Stomach smooth muscle (tissue), 2 donors: ENCODE measurements at regions not wholly inside any gene's neighbourhood (a gene's known extent, or its start where the extent isn't known, plus 50 kb on each side); places are given as distances from the start of the nearest gene placed in this dataset.

ENCODE experiments used
- H3K27ac ChIP-seq: one replicate; pipeline ENCODE4 v1.7.0; 2013; ENCODE audit warnings: mild to moderate bottlenecking, low read length, inconsistent platforms
- H3K27me3 ChIP-seq, 2 donors: one replicate each; pipeline ENCODE4 v1.7.0; 2013; ENCODE audit warnings: low read length in 2 of 2; ENCODE audit not compliant: insufficient read depth in 2 of 2, control insufficient read depth in 1 of 2
- H3K36me3 ChIP-seq, 2 donors: one replicate each; pipeline ENCODE4 v1.7.0; 2013; ENCODE audit warnings: low read length in 2 of 2; ENCODE audit not compliant: control insufficient read depth in 2 of 2, insufficient read depth in 2 of 2
- H3K4me1 ChIP-seq: one replicate; pipeline ENCODE4 v1.7.0; 2013; ENCODE audit warnings: low read length; ENCODE audit not compliant: control insufficient read depth, insufficient read depth
- H3K4me3 ChIP-seq, 2 donors: one replicate each; pipeline ENCODE4 v1.7.0; 2013; ENCODE audit warnings: low read length in 2 of 2
- H3K9ac ChIP-seq, 2 donors: one replicate each; pipeline ENCODE4 v1.7.0; 2013; ENCODE audit warnings: low read length in 2 of 2, mild to moderate bottlenecking in 1 of 2
- H3K9me3 ChIP-seq, 2 donors: one replicate each; pipeline ENCODE4 v1.7.0; 2013; ENCODE audit warnings: low read length in 2 of 2; ENCODE audit not compliant: control insufficient read depth in 2 of 2
- donor health status: healthy.
- donor health status: Pancreatic carcinoma.

- Histone ChIP-seq H3K36me3 (no peaks in the 10 kb centered on the region), H3K4me1 (no peaks in the 10 kb centered on the region), H3K27ac (no peak overlapping the region), H3K9me3 (no peaks in the 10 kb centered on the region), H3K4me3 (no peak overlapping the region), H3K27me3 (peaks cover 0 to 5% of the 10 kb centered on the region in 2 donors), H3K9ac (no peak overlapping the region)
Observed at GRCh38 chr18:57276829-57277228, 75.5 kb upstream of the ST8SIA3 start.

- Histone ChIP-seq H3K27ac (no peak overlapping the region), H3K27me3 (peaks cover 0 to 2% of the 10 kb centered on the region in 2 donors), H3K36me3 (no peaks in the 10 kb centered on the region), H3K9ac (no peak overlapping the region), H3K4me3 (no peak overlapping the region), H3K4me1 (no peaks in the 10 kb centered on the region), H3K9me3 (no peaks in the 10 kb centered on the region)
Observed at GRCh38 chr18:57278933-57279332, 73.4 kb upstream of the ST8SIA3 start.

- Histone ChIP-seq H3K36me3 (no peaks in the 10 kb centered on the region), H3K27ac (no peak overlapping the region), H3K9ac (no peak overlapping the region), H3K4me1 (no peaks in the 10 kb centered on the region), H3K4me3 (no peak overlapping the region), H3K27me3 (no peaks in the 10 kb centered on the region), H3K9me3 (no peaks in the 10 kb centered on the region)
Observed at GRCh38 chr18:57281519-57281918, 70.8 kb upstream of the ST8SIA3 start.

GRCh38 chr18:57286949-57287348 lies 65.4 kb upstream of the ST8SIA3 start:
- Histone ChIP-seq H3K27ac (no peak overlapping the region), H3K27me3 (no peaks in the 10 kb centered on the region), H3K9me3 (no peaks in the 10 kb centered on the region), H3K36me3 (no peaks in the 10 kb centered on the region), H3K4me3 (no peak overlapping the region), H3K9ac (no peak overlapping the region), H3K4me1 (no peaks in the 10 kb centered on the region)

- Histone ChIP-seq H3K4me3 (no peak overlapping the region), H3K4me1 (no peaks in the 10 kb centered on the region), H3K27me3 (no peaks in the 10 kb centered on the region), H3K9ac (no peak overlapping the region), H3K9me3 (no peaks in the 10 kb centered on the region), H3K27ac (no peak overlapping the region), H3K36me3 (no peaks in the 10 kb centered on the region)
Observed at GRCh38 chr18:57287766-57288165, 64.6 kb upstream of the ST8SIA3 start.

DNA sequence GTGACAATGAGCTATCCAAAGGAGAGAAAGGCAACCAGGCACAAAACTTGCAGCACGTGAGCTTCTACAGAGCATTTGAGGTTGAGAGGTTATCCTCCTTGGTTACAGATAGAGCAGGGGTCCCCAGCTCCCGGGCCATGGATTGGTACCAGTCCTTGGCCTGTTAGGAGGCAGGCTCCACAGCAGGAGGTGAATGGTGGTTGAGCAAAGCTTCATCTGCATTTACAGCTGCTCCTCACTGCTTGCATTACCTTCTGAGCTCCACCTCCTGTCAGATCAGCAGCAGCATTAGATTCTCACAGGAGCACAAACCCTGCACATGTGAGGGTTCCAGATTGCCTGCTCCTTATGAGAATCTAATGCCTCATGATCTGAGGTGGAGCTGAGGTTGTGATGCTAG lies 57.8 kb upstream of the ST8SIA3 start:
- Histone ChIP-seq H3K9ac (no peak overlapping the region), H3K36me3 (no peaks in the 10 kb centered on the region), H3K9me3 (no peaks in the 10 kb centered on the region), H3K4me3 (no peak overlapping the region), H3K27me3 (no peaks in the 10 kb centered on the region), H3K4me1 (no peaks in the 10 kb centered on the region), H3K27ac (no peak overlapping the region)

GRCh38 chr18:57296336-57296735 lies 56.0 kb upstream of the ST8SIA3 start:
- H3K36me3 ChIP-seq: no peaks in the 10 kb centered on the region
- H3K9ac ChIP-seq: no peak overlapping the region
- H3K4me1 ChIP-seq: no peaks in the 10 kb centered on the region
- H3K27ac ChIP-seq: no peak overlapping the region
- no peak overlapping the region for H3K4me3 ChIP-seq
- H3K9me3 ChIP-seq: no peaks in the 10 kb centered on the region
- no peaks in the 10 kb centered on the region for H3K27me3 ChIP-seq

DNA sequence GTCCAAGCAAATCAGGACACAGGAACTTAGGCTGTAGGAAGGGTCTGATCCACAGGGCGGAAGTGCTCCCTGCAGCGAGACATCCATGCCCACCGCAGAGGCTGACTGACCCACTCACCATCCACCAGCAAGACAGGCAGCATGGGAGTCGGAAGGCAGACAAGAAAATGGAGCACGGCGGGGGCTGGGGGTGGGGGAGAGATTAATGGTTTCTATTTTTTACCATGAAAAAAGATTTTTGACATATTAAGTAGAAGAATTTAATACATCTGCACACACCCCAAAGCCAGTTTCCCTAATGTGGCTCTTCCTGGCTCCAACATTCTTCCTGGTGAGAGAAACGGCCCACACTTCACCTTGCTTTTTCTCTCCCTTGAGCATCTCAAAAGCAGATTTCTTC lies 55.1 kb upstream of the ST8SIA3 start:
- Histone ChIP-seq H3K4me1 (no peaks in the 10 kb centered on the region), H3K27ac (no peak overlapping the region), H3K36me3 (no peaks in the 10 kb centered on the region), H3K9ac (no peak overlapping the region), H3K4me3 (no peak overlapping the region), H3K9me3 (no peaks in the 10 kb centered on the region), H3K27me3 (peaks cover 0 to 3% of the 10 kb centered on the region in 2 donors)

DNA sequence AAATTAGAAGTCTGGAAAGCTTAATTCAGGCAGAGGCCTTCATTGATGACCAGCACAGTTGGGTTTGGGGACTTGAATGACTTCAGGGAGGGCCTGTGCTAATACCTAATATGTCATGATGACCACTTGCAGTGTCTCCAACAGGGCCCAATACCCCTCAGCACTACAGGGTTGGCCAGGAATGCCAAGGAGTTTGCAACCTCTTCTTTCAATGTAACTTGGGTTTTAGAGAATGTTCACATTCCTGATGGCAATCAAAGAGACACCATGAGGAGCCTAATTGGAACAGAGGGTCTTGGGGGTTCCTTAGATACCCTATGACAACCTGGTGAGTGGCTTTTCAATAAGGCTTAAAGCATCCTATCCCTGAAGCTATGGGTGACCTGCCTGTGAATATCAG lies 52.4 kb upstream of the ST8SIA3 start:
- no peaks in the 10 kb centered on the region for H3K4me1 ChIP-seq
- H3K27me3 ChIP-seq: peaks cover 2 to 3% of the 10 kb centered on the region in 2 donors
- H3K4me3 ChIP-seq: no peak overlapping the region
- no peak overlapping the region for H3K27ac ChIP-seq
- no peaks in the 10 kb centered on the region for H3K36me3 ChIP-seq
- no peaks in the 10 kb centered on the region for H3K9me3 ChIP-seq
- H3K9ac ChIP-seq: no peak overlapping the region

DNA sequence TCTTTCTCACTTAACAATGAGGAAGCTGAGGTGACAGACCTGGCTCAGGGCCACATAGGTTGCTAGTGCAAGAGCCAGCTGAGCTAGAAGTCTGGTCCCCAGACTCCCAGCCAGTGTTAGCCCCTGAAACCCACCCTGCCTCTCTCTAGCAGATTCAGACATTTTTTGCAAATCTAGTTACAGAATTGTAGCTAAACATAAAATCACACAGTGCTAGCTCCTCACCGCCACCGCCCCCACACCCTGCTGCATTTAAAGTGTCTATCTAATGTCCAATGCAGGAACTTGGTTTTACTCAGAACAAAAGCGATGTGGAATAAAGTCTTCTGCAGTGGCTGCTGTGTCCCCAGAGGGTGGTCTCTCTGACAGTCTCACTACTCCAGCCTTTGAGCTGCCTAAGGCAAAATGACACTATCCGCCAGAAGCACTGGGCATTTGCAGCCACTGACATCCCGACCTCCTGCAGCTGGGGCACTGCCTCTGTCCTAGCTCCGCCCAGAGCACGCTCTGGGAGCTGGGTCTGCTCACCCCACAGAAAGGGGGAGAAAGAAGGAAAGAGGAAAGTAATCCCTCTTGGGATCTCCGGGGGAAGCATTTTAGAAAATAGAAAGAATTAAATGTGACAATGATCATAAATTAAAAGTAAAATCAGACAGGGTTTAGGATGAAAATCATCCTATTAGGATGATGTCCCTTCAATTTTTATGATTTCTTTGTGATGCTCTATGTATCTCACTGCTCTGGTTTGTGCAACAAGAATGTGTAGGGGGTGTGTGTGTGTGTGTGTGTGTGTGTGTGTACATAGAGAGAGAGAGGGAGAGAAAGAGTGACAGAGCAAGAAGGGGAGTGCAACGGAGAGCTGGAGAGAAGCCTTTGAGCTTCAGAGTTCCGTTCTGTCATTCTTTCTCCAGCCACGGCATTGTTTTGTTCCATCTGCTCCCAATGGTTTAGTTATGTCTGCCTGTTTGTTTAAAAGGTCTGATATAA lies 50.5 kb upstream of the ST8SIA3 start:
- no peak overlapping the region for H3K4me3 ChIP-seq
- peaks cover 2 to 3% of the 10 kb centered on the region in 2 donors for H3K27me3 ChIP-seq
- H3K36me3 ChIP-seq: no peaks in the 10 kb centered on the region
- no peaks in the 10 kb centered on the region for H3K4me1 ChIP-seq
- no peaks in the 10 kb centered on the region for H3K9me3 ChIP-seq
- H3K27ac ChIP-seq: no peak overlapping the region
- no peak overlapping the region for H3K9ac ChIP-seq
